Activated CD8-positive, alpha-beta memory T cell treated with anti-CD3 and anti-CD28 coated beads for 48 hours (primary cell): ENCODE measurements at regions not wholly inside any gene's neighbourhood (a gene's known extent, or its start where the extent isn't known, plus 50 kb on each side); places are given as distances from the start of the nearest gene placed in this dataset.
"Not testable (repeated sequence)": the region's sequence is repeated elsewhere in the genome, so short reads cannot be mapped to it uniquely, and the experiment has no call there.

Experiments used
- DNase-seq, 3 experiments: peaks; one replicate each; pipeline ENCODE4 v3.0.0-alpha.2; 2020; ENCODE audit warnings: low read depth in 2 of 3, low spot score in 2 of 3

DNA sequence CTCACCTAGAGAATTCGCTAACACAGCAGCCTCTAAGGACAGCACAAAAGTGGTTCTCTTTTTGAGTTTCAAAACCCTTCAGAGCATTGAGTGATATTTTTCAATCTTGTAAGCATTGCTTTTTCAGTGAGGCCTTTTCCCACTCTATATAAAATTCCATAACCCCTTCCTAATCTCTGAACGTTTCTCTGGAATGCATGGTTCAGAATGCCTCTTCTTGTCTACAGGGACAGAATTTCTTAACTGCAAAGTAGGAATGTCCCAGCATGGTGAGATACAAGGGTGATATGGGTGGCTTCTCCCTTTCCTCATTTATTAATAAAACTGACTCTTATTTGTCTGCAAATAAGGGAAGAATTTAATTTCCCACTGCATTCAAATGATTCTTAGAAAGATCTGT is 377.9 kb downstream of the LTN1 start:
- no peak for DNase-seq

DNA sequence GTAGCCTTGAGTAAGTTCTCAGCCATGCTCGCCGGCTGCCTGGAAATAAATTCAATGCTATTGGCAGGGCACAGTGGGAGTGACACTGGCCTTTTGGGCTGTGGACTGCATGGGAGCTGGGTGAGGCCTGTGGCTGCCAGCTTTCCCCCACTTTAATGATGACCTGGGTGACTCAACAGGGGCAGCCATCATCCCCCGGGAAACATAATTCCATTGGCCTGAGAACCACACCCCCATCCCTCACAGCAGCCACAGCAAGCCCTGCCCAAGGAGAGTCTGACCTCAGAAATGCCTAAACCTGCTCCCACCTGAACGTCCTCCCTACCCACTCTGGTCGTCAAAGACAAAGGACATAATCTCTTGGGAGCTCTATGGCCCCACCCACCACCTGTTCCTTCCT is 384.0 kb downstream of the LTN1 start:
- DNase-seq: no peak

DNA sequence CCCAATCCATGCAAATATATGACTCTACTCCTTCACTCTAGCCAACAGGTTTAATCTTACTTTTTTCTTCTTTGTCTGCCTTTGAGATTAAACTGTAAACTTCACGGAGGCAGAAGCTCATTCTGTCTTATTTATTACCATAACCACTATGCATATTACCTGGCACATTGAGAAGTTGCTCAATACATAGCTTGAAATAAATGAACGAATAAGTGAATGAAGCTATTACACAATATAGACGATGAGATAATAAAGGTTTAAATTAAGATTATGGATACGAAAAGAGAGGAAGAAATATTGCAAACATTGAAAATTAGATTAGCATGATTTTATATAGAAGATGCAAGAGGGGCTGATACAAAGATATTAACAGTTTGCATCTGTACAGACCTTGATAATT is 385.1 kb downstream of the LTN1 start:
- DNase-seq: no peak

- DNase-seq: no peak
Observed at GRCh38 chr21:28604946-28605537, 387.6 kb downstream of the LTN1 start.

DNA sequence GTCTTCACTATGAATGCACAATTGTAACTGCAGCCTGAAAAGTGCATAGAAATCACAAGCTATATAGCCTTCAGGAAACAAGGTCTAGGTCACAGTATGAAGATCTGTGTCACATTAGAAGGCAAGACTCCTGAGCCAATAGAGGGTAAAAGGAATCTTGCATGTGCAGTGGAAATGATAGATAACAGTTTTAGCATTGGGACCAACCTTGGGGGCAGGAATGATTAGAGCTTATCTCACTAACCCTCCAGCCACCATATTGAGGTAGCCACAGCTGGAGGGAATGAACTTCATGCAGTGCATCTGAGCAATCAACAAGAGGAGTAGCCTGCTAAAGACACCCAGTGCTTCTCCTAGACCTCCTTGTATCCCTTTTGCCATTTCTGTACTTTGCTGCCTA is 390.1 kb downstream of the LTN1 start:
- no peak for DNase-seq

DNA sequence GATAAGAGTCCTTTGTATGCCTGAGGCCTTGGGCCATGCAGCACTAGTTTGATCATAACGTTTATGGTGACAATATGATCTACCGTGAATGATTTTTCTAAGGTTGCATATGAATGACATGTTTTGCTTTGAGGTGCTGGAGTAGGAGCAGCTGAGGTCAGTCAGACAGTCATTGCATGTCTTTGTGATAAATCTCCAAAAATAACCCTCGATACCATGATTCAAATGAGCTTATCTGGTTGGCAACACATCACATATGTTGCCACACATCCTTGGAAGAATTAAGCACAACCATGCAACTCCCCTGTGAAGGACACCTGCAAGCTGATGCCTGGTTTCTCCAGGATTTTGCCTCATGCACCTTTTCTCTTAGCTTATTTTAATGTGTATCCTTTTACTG is 394.5 kb downstream of the LTN1 start:
- DNase-seq: no peak

- no peak for DNase-seq
Observed at GRCh38 chr21:28592205-28592865, 400.3 kb downstream of the LTN1 start.

GRCh38 chr21:28590676-28591075 is 402.0 kb downstream of the LTN1 start:
- DNase-seq: no peak

- no peak for DNase-seq
Observed at GRCh38 chr21:28590026-28590425, 402.7 kb downstream of the LTN1 start.

DNA sequence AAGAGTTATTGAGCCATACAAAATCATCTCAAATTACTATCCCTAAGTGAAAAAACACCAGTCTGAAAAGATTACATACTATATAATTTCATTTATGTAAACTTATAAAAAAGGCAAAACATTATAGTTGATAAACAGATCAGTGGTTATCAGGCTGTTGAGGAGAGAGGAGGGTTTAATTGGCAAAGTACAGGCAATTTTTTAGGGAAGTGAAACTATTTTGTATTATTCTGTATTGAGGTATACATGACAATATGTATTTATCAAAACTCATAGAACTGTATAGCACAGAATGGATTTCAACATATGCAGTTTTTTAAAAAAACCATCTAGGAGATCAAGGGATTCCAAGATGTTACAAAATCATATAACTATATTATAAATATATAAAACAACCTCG is 403.7 kb downstream of the LTN1 start:
- no peak for DNase-seq

GRCh38 chr21:28587748-28588147 is 404.9 kb downstream of the LTN1 start:
- no peak for DNase-seq

DNA sequence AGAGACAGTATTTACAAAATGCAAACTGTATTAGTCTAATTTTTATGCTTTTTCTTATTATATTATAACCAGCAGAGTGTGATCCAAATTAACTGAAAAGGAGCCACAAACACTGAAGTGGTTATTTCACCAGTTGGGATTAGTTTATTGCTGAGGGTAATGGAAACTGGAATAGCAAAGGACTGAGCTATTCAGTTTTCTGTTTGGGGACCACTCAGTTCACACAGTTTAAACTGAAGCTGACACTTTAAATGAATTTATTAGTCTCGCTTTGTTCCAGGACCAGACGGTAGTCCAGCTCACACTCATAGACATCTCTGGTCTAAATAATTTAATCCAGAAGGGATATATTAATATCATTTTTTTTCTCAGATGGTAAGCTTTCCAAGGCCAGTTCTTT is 410.7 kb downstream of the LTN1 start:
- no peak for DNase-seq

DNA sequence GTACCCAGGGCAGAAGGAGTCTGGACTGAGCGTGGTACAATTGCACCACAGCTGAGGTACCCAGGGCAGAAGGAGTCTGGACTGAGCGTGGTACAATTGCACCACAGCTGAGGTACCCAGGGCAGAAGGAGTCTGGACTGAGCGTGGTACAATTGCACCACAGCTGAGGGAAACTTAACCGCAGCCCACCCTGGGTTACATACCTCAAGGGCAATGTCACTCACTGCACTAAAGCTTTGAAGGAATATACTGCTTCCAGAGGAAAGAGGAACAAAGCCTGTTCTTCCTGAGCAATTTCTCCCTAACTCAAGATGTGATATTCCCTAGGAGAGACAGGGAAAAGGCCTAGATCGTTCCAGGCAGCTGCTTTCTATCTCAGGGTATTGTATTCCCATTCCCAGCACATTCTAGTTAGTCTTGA is 411.4 kb downstream of the LTN1 start:
- not testable (repeated sequence) for DNase-seq

- no peak for DNase-seq
Observed at GRCh38 chr21:28580585-28580984, 412.1 kb downstream of the LTN1 start.

GRCh38 chr21:28579986-28580550 is 412.6 kb downstream of the LTN1 start:
- DNase-seq: no peak

GRCh38 chr21:28568692-28569091 is 424.0 kb downstream of the LTN1 start:
- DNase-seq: no peak

GRCh38 chr21:28563933-28564332 is 428.7 kb downstream of the LTN1 start:
- DNase-seq: not testable (repeated sequence)

DNA sequence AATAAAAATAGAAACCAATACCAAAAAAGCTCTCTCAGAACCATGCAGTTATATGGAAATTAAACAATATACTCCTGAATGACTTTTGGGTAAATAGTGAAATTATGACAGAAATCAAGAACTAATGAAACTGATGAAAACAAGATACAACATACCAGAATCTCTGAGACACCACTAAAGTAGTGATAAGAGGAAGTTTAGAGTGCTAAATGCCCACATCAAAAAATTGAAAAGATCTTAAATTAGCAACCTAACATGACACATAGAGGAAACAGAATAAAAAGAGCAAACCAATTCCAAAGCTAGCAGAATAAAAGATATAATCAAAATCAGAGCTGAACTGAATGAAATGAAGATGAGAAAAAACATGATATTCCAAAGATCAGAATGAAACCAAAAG is 430.9 kb downstream of the LTN1 start:
- DNase-seq: no peak

GRCh38 chr21:28554660-28555475 is 437.8 kb downstream of the LTN1 start:
- DNase-seq: no peak

DNA sequence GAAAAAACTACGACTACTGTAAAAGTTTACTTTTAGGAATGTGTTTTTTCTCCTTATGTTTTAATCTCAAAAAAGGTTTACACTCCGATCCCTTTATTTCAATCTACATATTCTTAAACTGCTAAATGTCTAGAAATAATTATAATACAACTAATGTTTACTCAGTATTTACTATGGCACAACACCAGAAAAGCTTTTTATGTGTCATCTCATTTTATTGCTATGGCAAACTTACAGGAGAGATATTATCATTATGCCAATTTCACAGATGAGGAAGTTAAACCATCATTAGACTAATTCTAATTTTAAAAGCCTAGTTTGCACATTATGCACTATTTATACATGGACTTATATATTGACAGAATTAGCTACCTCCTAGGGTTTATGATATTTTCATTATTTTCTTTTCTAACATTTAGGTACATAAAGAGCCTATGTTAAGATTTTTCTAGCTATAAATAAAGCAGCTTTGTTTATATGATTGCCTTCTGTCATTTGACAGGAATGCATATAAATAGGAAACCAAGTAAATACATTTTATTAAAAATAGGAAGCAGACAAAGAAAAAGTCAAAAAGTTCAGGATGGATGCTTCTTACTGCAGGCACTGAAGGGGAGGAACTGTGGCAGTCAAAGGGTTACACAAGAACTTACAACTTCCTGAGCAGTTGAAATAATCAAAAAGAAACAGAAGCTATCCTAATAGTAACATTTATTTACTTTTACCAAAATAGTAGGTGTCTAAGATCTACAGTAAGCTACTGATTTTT is 442.4 kb downstream of the LTN1 start:
- no peak for DNase-seq

- no peak for DNase-seq
Observed at GRCh38 chr21:28548291-28548690, 444.4 kb downstream of the LTN1 start.
